Peyer's patch (tissue), 4 donors: ENCODE measurements at regions not wholly inside any gene's neighbourhood (a gene's known extent, or its start where the extent isn't known, plus 50 kb on each side); places are given as distances from the start of the nearest gene placed in this dataset.

Source experiments
- DNase-seq, 3 donors: peaks; one replicate each; pipeline ENCODE4 v3.0.0-alpha.2; 2017 to 2019
- H3K27ac ChIP-seq, 4 donors: fragments of 200-600 bp; sonication (generic); one replicate each; pipeline ENCODE4 v1.5.1; 2016 to 2019
- H3K27me3 ChIP-seq, 2 donors: fragments of 200-600 bp; sonication (generic); one replicate each; pipeline ENCODE4 v1.5.1; 2019
- H3K36me3 ChIP-seq, 3 donors: fragments of 200-600 bp; sonication (generic); one replicate each; pipeline ENCODE4 v1.5.1; 2016 to 2019
- H3K4me1 ChIP-seq, 4 donors: fragments of 200-600 bp; sonication (generic); one replicate each; pipeline ENCODE4 v1.5.1; 2016 to 2019
- H3K4me3 ChIP-seq, 4 donors: fragments of 200-600 bp; sonication (generic); 1 replicate in 3 of 4; 2 replicates in 1 of 4; pipeline ENCODE4 v1.5.1; 2016 to 2019; ENCODE audit warnings: mild to moderate bottlenecking in 1 of 4
- H3K9me3 ChIP-seq, 4 donors: fragments of 200-600 bp; sonication (generic); one replicate each; pipeline ENCODE4 v1.5.1; 2016 to 2019; ENCODE audit warnings: mild to moderate bottlenecking in 1 of 4
- CTCF ChIP-seq, 6 experiments: fragments of 450-650 bp in 4 of 6; fragments of 200-600 bp in 2 of 6; sonication (generic) in 1 of 6; IDR thresholded peaks; one replicate each; pipeline ENCODE4 v1.5.1; 2017 to 2019; ENCODE audit warnings: antibody characterized with exemption in 6 of 6, mild to moderate bottlenecking in 3 of 6, moderate library complexity in 1 of 6
- POLR2A ChIP-seq, 2 donors: fragments of 450-650 bp; IDR thresholded peaks; one replicate each; pipeline ENCODE4 v1.5.1; 2017; ENCODE audit warnings: antibody characterized with exemption in 2 of 2, mild to moderate bottlenecking in 2 of 2, moderate library complexity in 2 of 2

GRCh38 chr5:7078101-7078500, 317.8 kb upstream of the ADCY2 start:
- no peak for DNase-seq
- no peaks in the 10 kb centered on the region for H3K27me3 ChIP-seq
- H3K27ac ChIP-seq = no peak overlapping the region
- H3K36me3 ChIP-seq = no peaks in the 10 kb centered on the region
- TF ChIP-seq CTCF (IDR thresholded peaks at IDR 0.05) (no peak), POLR2A (IDR thresholded peaks at IDR 0.05) (no peak)
- no peaks in the 10 kb centered on the region for H3K9me3 ChIP-seq
- no peaks in the 10 kb centered on the region for H3K4me1 ChIP-seq
- no peak overlapping the region for H3K4me3 ChIP-seq

GRCh38 chr5:7078901-7079300, 317.0 kb upstream of the ADCY2 start:
- no peak overlapping the region for H3K27ac ChIP-seq
- DNase-seq = peak in 1 of 3 donors; percentile 49
- no peaks in the 10 kb centered on the region for H3K27me3 ChIP-seq
- H3K4me3 ChIP-seq = no peak overlapping the region
- no peaks in the 10 kb centered on the region for H3K4me1 ChIP-seq
- no peaks in the 10 kb centered on the region for H3K36me3 ChIP-seq
- no peaks in the 10 kb centered on the region for H3K9me3 ChIP-seq
- TF ChIP-seq POLR2A (IDR thresholded peaks at IDR 0.05) = no peak
- TF ChIP-seq CTCF (IDR thresholded peaks at IDR 0.05) = peak in 3 of 6 experiments; percentile 41 to 50 (median 44)

GRCh38 chr5:7080501-7080900, 315.4 kb upstream of the ADCY2 start:
- no peak overlapping the region for H3K27ac ChIP-seq
- no peak for DNase-seq
- no peaks in the 10 kb centered on the region for H3K27me3 ChIP-seq
- H3K9me3 ChIP-seq = no peaks in the 10 kb centered on the region
- no peaks in the 10 kb centered on the region for H3K4me1 ChIP-seq
- no peak for TF ChIP-seq POLR2A (IDR thresholded peaks at IDR 0.05)
- H3K4me3 ChIP-seq = no peak overlapping the region
- H3K36me3 ChIP-seq = no peaks in the 10 kb centered on the region

GRCh38 chr5:7087719-7088297, 308.1 kb upstream of the ADCY2 start:
- no peak overlapping the region for H3K27ac ChIP-seq
- no peaks in the 10 kb centered on the region for H3K27me3 ChIP-seq
- H3K4me1 ChIP-seq = no peaks in the 10 kb centered on the region
- no peaks in the 10 kb centered on the region for H3K9me3 ChIP-seq
- H3K4me3 ChIP-seq = no peak overlapping the region
- peak in 3 of 6 experiments; percentile 18 to 35 (median 29) for TF ChIP-seq CTCF (IDR thresholded peaks at IDR 0.05)
- no peak for TF ChIP-seq POLR2A (IDR thresholded peaks at IDR 0.05)
- no peaks in the 10 kb centered on the region for H3K36me3 ChIP-seq
- no peak for DNase-seq

GRCh38 chr5:7088849-7089248, 307.1 kb upstream of the ADCY2 start:
- H3K9me3 ChIP-seq = no peaks in the 10 kb centered on the region
- TF ChIP-seq POLR2A (IDR thresholded peaks at IDR 0.05) = no peak
- TF ChIP-seq CTCF (IDR thresholded peaks at IDR 0.05) = no peak
- no peak overlapping the region for H3K4me3 ChIP-seq
- H3K27ac ChIP-seq = no peak overlapping the region
- H3K36me3 ChIP-seq = no peaks in the 10 kb centered on the region
- DNase-seq = no peak
- no peaks in the 10 kb centered on the region for H3K27me3 ChIP-seq
- H3K4me1 ChIP-seq = no peaks in the 10 kb centered on the region

- H3K9me3 ChIP-seq = no peaks in the 10 kb centered on the region
- no peak for DNase-seq
- no peaks in the 10 kb centered on the region for H3K27me3 ChIP-seq
- H3K4me3 ChIP-seq = no peak overlapping the region
- TF ChIP-seq CTCF (IDR thresholded peaks at IDR 0.05) = no peak
- no peak for TF ChIP-seq POLR2A (IDR thresholded peaks at IDR 0.05)
- no peaks in the 10 kb centered on the region for H3K36me3 ChIP-seq
- H3K27ac ChIP-seq = no peak overlapping the region
- no peaks in the 10 kb centered on the region for H3K4me1 ChIP-seq
Observed at GRCh38 chr5:7094626-7095025, 301.3 kb upstream of the ADCY2 start.
